Astrocyte of the cerebellum (primary cell): ENCODE measurements at regions not wholly inside any gene's neighbourhood (a gene's known extent, or its start where the extent isn't known, plus 50 kb on each side); places are given as distances from the start of the nearest gene placed in this dataset.
"Not testable (repeated sequence)": the region's sequence is repeated elsewhere in the genome, so short reads cannot be mapped to it uniquely, and the experiment has no call there.

Experiments
- DNase-seq: peaks from one replicate; pipeline ENCODE4 v3.0.0-alpha.2; 2011; ENCODE audit warnings: low read depth
- H3K4me3 ChIP-seq: 2 replicates; pipeline ENCODE4 v1.5.1; 2011; ENCODE audit warnings: mild to moderate bottlenecking, low read depth, low read length, moderate library complexity
- in situ Hi-C: cut with HindIII; loops from 2 replicates; pipeline ENCODE4 v1.10.0; 2017; ENCODE audit warnings: low sequenced_read_pairs
- TF ChIP-seq, protein P1 (sequence below): IDR thresholded peaks from 2 replicates; pipeline ENCODE4 v1.5.1; 2012; ENCODE audit warnings: low read length, low read depth, moderate library complexity, mild to moderate bottlenecking; ENCODE audit errors: missing control alignments

DNA sequence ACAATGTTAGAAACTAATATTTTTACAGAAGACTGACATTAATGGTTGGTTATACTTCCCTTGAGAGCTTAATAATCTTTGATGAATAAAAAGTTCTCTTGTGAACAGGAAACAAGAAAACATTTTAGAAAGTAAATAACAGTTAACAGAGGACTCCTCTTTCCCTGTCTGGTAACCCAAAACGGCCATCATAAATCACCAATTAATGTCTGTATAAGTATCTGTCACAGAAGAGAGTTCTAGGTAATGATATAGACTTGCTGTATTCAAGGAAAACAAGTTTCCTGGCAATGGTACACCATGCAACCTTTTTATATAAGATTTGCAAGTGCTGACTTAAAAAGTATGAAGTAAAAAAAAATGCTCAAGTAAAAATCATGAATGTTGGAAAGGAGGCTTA, 426.7 kb downstream of the SOX2 start:
- DNase-seq: no peak
- in situ Hi-C loops: no loop called here
- TF ChIP-seq, protein P1, sequence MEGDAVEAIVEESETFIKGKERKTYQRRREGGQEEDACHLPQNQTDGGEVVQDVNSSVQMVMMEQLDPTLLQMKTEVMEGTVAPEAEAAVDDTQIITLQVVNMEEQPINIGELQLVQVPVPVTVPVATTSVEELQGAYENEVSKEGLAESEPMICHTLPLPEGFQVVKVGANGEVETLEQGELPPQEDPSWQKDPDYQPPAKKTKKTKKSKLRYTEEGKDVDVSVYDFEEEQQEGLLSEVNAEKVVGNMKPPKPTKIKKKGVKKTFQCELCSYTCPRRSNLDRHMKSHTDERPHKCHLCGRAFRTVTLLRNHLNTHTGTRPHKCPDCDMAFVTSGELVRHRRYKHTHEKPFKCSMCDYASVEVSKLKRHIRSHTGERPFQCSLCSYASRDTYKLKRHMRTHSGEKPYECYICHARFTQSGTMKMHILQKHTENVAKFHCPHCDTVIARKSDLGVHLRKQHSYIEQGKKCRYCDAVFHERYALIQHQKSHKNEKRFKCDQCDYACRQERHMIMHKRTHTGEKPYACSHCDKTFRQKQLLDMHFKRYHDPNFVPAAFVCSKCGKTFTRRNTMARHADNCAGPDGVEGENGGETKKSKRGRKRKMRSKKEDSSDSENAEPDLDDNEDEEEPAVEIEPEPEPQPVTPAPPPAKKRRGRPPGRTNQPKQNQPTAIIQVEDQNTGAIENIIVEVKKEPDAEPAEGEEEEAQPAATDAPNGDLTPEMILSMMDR: no peak
- H3K4me3 ChIP-seq: no peak overlapping the region

DNA sequence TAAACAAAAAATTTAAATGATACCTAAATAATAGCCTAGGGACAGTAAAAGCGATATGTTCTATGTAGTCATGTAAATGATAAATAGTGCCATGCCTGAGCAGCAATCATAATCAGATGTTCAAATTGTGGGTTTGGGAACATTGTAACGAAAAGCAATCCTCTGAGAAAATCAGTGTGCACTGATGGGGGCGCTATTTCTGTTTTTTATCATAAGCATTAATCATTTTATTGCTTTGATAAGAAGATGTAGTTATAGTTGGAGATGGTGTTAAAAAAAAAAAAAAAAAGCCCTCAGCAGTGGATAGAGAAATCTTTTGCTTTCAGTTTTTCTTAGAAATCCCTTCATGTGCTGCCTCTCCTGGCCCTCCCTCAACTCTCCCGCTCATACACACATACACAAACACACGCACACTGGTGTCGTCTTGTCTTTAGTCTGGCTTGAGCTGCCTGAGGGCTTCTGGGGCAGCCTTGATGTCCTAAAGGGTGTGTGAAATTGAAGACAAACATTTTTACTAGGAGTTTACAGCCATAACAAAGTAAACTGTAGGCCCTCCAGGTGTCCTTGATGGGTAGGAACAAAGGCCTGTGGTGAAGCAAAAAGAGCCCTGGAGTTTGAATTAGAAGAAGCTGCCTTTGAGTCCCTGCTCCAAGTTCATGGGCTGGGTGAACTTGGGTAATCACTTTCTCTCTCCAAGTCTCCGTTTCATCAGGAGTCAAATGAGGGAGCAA, 428.1 kb downstream of the SOX2 start:
- in situ Hi-C loops: no loop called here
- H3K4me3 ChIP-seq: no peak overlapping the region
- DNase-seq: no peak
- TF ChIP-seq, protein P1: no peak

DNA sequence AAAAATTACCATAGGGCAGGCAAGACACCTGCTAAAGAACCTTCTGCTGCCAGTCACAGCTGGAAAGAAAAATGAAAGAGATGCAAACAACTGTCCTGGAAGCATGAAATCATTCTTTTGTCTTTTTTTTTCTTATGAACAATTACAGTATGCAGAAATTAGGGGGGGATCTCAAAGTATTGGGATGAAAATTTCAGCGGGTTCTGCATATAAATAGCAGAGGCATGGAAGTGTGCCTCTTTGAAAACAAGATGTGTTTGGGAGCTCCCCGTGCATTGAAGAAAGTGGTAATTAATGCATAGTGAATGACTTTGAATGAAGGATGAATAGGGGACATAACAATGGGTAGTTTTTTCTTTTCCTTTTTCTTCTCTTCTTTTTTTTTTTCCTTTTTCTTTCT, 431.2 kb downstream of the SOX2 start:
- DNase-seq: no peak
- no peak overlapping the region for H3K4me3 ChIP-seq
- TF ChIP-seq, protein P1: no peak
- in situ Hi-C loops: no loop called here

DNA sequence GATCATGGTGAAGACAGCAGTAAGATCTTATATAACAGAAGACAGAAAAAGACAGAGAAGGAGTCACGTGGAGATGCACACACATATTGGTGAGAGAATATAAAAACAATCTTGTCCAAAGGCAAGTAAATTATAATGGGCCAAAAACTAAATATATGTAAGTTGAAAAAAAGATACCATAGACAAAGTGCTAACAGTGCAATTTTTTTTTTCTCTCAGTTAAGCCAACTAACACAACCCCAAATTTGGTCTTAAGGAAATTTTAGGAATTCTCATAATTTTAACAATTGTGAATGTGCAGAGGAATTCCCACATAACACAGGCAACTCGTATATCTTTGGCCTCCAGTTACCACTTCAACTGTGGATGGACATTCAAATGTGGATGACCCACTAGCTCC, 432.2 kb downstream of the SOX2 start:
- in situ Hi-C loops: no loop called here

DNA sequence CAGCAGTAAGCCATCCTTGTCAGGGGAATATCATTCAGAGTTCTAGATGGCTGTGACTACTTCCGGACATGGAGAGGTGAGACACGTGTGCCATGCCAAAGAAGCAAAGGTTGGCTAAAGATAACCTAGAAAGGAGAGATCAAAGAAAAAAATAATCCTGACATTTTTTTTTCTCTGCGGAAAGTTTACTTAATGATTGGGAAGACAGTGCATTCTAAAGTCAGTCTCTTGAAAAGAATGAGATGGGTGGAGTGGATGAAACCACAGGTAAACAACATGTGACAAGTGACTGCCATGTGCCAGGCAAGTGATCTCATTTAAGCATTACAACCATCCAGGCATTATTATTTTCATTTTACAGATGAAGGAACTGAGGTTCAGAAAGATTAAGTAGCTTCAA, 436.6 kb downstream of the SOX2 start:
- TF ChIP-seq, protein P1: no peak
- DNase-seq: no peak
- in situ Hi-C loops: no loop called here
- no peak overlapping the region for H3K4me3 ChIP-seq

More for the DNA sequence above, 432.2 kb downstream of the SOX2 start:
- TF ChIP-seq, protein P1: no peak
- no peak for DNase-seq
- H3K4me3 ChIP-seq: no peak overlapping the region

DNA sequence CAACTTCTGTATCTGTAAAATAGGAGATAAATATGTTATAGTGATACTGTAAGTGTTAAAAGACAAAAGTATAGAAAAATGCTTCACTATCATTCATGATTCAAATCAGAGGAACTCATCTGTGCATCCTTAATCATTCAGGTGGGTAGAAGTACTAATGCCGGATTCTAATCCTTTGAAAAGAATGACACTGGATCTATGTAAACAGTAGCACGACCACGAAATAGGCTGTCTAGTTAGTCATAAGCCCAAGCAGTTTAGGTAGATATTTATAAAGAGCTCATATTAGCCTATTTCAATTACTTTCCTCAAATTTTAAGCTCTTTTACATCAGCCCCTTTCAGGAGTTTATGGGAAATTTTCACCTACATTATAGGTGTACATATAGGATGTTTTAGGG, 437.9 kb downstream of the SOX2 start:
- in situ Hi-C loops: no loop called here
- DNase-seq: no peak
- TF ChIP-seq, protein P1: no peak
- H3K4me3 ChIP-seq: no peak overlapping the region

DNA sequence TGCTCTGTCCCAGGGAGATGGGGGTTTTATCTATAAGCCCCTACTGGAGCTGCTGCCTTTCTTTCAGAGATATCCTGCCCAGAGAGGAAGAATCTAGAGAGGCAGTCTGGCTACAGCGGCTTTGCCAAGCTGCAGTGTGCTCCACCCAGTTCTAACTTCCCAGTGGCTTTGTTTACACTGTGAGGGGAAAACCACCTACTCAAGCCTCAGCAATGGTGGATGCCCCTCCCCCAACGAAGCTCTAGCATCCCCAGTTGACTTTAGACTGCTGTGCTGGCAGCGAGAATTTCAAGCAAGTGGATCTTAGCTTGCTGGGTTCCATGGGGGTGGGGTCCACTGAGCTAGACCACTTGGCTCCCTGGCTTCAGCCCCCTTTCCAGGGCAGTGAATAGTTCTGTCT, 444.6 kb downstream of the SOX2 start:
- in situ Hi-C loops, DNase-seq, H3K4me3 ChIP-seq: not testable (repeated sequence)
